ENCODE measurements at regions not wholly inside any gene's neighbourhood (a gene's known extent, or its start where the extent isn't known, plus 50 kb on each side); places are given as distances from the start of the nearest gene placed in this dataset.

- Histone ChIP-seq H3K9me1 (replicated peaks; ENCODE audit: control insufficient read depth, extremely low read depth, insufficient read depth, low read length) (no peaks in the 10 kb centered on the region), H3K9me3 (replicated peaks; ENCODE audit: control insufficient read depth, insufficient read depth, low read length) (no peaks in the 10 kb centered on the region), H3K36me3 (ENCODE audit: control insufficient read depth in 2 of 2, extremely low read depth in 1 of 2, insufficient read depth in 2 of 2, low read length in 2 of 2) (no peaks in the 10 kb centered on the region), H4K20me1 (replicated peaks; ENCODE audit: control insufficient read depth, extremely low read depth, insufficient read depth, low read length) (no peaks in the 10 kb centered on the region), H3K4me2 (ENCODE audit: insufficient read depth, low read length) (no peak overlapping the region), H3K79me2 (ENCODE audit: control insufficient read depth, insufficient read depth, low read length) (no peaks in the 10 kb centered on the region), H3K27me3 (ENCODE audit: control insufficient read depth in 2 of 2, insufficient read depth in 2 of 2, low read length in 2 of 2) (no peaks in the 10 kb centered on the region), H3K4me3 (replicated peaks in 1 of 3; ENCODE audit: insufficient read depth in 1 of 3, low read depth in 1 of 3, low read length in 3 of 3) (no peak overlapping the region), H3K9ac (replicated peaks; ENCODE audit: extremely low read depth, insufficient read depth, low read length) (no peak overlapping the region), H3K4me1 (ENCODE audit: control insufficient read depth, extremely low read depth, insufficient read depth, low read length) (no peaks in the 10 kb centered on the region), H2AFZ (ENCODE audit: low read depth, low read length) (no peak overlapping the region), H3K27ac (ENCODE audit: insufficient read depth, low read depth, low read length) (no peak overlapping the region)
- dilution Hi-C loops (cut with MboI; ENCODE audit: extremely low pct_ligation_motif_present, low sequenced_read_pairs) (no loop called here), intact Hi-C loops (cut with micrococcal nuclease) (no loop called here)
- DNase-seq (ENCODE audit: low read depth, low spot score) = no peak
- no peak for FAIRE-seq
- TF ChIP-seq FOS (IDR thresholded peaks at IDR 0.05; ENCODE audit: borderline replicate concordance, insufficient read depth, low read length) (no peak), JUN (IDR thresholded peaks at IDR 0.05; ENCODE audit: borderline replicate concordance, insufficient read depth, insufficient read length, low read depth) (no peak)
- ChIA-PET CTCF (interaction anchor here (1.0 kb wide), 1 partner anchor 194 kb away, joined by 3 read pairs; no protein-coding TSS in a partner anchor), POLR2A (no interaction called here)
- BruUV-seq (replicated peaks) = no TSS peak
Measured at GRCh38 chr2:67645280-67646138, 248.4 kb downstream of the ETAA1 start.

DNA sequence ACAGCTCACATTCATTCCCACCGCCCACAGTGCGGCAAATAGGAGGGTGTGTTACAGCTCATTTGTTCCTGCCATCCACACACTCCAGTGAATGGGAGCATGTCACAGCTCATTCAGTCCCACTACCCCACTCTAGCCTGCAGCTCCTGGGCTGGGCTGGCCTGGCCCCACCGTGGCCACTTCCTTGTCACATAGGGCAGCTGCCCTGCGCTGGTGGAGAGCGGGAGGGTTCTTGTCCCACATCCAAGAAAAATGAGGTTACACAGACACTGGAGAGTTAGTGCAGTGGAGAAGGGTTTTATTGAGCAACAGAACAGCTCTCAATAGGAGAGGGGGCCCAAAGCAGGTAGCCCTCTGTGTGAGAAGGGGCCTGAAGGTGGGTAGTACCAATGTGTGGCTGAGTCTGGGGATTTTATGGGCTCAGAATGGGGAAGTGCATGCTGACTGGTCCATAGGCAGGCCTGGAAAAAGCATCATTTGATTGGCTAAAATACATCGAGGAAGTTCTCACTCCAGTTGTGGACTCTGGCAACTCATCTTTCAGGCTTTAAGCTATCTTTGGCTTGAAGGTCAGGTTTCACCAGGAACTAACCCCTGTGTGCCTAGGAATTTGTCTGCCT, 249.7 kb downstream of the ETAA1 start:
- no peaks in the 10 kb centered on the region for H3K4me1 ChIP-seq (ENCODE audit: control insufficient read depth, extremely low read depth, insufficient read depth, low read length)
- dilution Hi-C loops (cut with MboI; ENCODE audit: extremely low pct_ligation_motif_present, low sequenced_read_pairs) = no loop called here
- CTCF ChIA-PET = no interaction called here
- no peak for DNase-seq (ENCODE audit: low read depth, low spot score)
- H3K9me3 ChIP-seq (replicated peaks; ENCODE audit: control insufficient read depth, insufficient read depth, low read length) = no peaks in the 10 kb centered on the region
- H3K27me3 ChIP-seq (ENCODE audit: control insufficient read depth in 2 of 2, insufficient read depth in 2 of 2, low read length in 2 of 2) = no peaks in the 10 kb centered on the region
- H3K9me1 ChIP-seq (replicated peaks; ENCODE audit: control insufficient read depth, extremely low read depth, insufficient read depth, low read length) = no peaks in the 10 kb centered on the region
- no TSS peak for BruUV-seq (replicated peaks)
- H3K79me2 ChIP-seq (ENCODE audit: control insufficient read depth, insufficient read depth, low read length) = no peaks in the 10 kb centered on the region
- no peaks in the 10 kb centered on the region for H4K20me1 ChIP-seq (replicated peaks; ENCODE audit: control insufficient read depth, extremely low read depth, insufficient read depth, low read length)
- no peak for FAIRE-seq
- no peak overlapping the region for H2AFZ ChIP-seq (ENCODE audit: low read depth, low read length)
- TF ChIP-seq EZH2 (IDR thresholded peaks at IDR 0.05; ENCODE audit: borderline replicate concordance, low read depth, low read length, severe bottlenecking) (no peak), MYC (IDR thresholded peaks at IDR 0.05; ENCODE audit: low read depth, low read length) (no peak), JUN (IDR thresholded peaks at IDR 0.05; ENCODE audit: borderline replicate concordance, insufficient read depth, insufficient read length, low read depth) (no peak), GATA2 (IDR thresholded peaks at IDR 0.05; ENCODE audit: insufficient read depth, insufficient read length, low read depth, low read length) (no peak), FOS (IDR thresholded peaks at IDR 0.05; ENCODE audit: borderline replicate concordance, insufficient read depth, low read length) (no peak), POLR2A (IDR thresholded peaks at IDR 0.05; ENCODE audit: low read depth, low read length) (no peak), POLR2AphosphoS5 (IDR thresholded peaks at IDR 0.05; ENCODE audit: insufficient read depth, low read depth, low read length) (no peak)
- TF ChIP-seq, protein P1, sequence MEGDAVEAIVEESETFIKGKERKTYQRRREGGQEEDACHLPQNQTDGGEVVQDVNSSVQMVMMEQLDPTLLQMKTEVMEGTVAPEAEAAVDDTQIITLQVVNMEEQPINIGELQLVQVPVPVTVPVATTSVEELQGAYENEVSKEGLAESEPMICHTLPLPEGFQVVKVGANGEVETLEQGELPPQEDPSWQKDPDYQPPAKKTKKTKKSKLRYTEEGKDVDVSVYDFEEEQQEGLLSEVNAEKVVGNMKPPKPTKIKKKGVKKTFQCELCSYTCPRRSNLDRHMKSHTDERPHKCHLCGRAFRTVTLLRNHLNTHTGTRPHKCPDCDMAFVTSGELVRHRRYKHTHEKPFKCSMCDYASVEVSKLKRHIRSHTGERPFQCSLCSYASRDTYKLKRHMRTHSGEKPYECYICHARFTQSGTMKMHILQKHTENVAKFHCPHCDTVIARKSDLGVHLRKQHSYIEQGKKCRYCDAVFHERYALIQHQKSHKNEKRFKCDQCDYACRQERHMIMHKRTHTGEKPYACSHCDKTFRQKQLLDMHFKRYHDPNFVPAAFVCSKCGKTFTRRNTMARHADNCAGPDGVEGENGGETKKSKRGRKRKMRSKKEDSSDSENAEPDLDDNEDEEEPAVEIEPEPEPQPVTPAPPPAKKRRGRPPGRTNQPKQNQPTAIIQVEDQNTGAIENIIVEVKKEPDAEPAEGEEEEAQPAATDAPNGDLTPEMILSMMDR (IDR thresholded peaks at IDR 0.05; ENCODE audit: extremely low read depth in 1 of 2, insufficient read depth in 1 of 2, low read depth in 1 of 2, low read length in 2 of 2) = no peak
- TF ChIP-seq, protein P2, sequence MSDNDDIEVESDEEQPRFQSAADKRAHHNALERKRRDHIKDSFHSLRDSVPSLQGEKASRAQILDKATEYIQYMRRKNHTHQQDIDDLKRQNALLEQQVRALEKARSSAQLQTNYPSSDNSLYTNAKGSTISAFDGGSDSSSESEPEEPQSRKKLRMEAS (IDR thresholded peaks at IDR 0.05; ENCODE audit: insufficient read depth, insufficient read length) = no peak
- no peak overlapping the region for H3K27ac ChIP-seq (ENCODE audit: insufficient read depth, low read depth, low read length)
- POLR2A ChIA-PET = no interaction called here
- no peaks in the 10 kb centered on the region for H3K36me3 ChIP-seq (ENCODE audit: control insufficient read depth in 2 of 2, extremely low read depth in 1 of 2, insufficient read depth in 2 of 2, low read length in 2 of 2)
- no peak overlapping the region for H3K4me2 ChIP-seq (ENCODE audit: insufficient read depth, low read length)
- intact Hi-C loops (cut with micrococcal nuclease) = no loop called here
- H3K9ac ChIP-seq (replicated peaks; ENCODE audit: extremely low read depth, insufficient read depth, low read length) = no peak overlapping the region
- H3K4me3 ChIP-seq (replicated peaks in 1 of 3; ENCODE audit: insufficient read depth in 1 of 3, low read depth in 1 of 3, low read length in 3 of 3) = no peak overlapping the region
